Mucosa of stomach (tissue), 1 donor: ENCODE measurements at regions not wholly inside any gene's neighbourhood (a gene's known extent, or its start where the extent isn't known, plus 50 kb on each side); places are given as distances from the start of the nearest gene placed in this dataset.
"Not testable (repeated sequence)": the region's sequence is repeated elsewhere in the genome, so short reads cannot be mapped to it uniquely, and the experiment has no call there.

Source experiments
- H3K27me3 ChIP-seq: one replicate; pipeline ENCODE4 v1.7.0; 2013; ENCODE audit warnings: mild to moderate bottlenecking, low read length; ENCODE audit not compliant: control insufficient read depth, insufficient read depth
- H3K36me3 ChIP-seq: one replicate; pipeline ENCODE4 v1.7.0; 2013; ENCODE audit warnings: low read length; ENCODE audit not compliant: control insufficient read depth, insufficient read depth
- H3K4me1 ChIP-seq: one replicate; pipeline ENCODE4 v1.7.0; 2013; ENCODE audit warnings: mild to moderate bottlenecking, low read length; ENCODE audit not compliant: control insufficient read depth, insufficient read depth
- H3K4me3 ChIP-seq: one replicate; pipeline ENCODE4 v1.7.0; 2013; ENCODE audit warnings: low read length
- H3K9ac ChIP-seq: one replicate; pipeline ENCODE4 v1.7.0; 2013; ENCODE audit warnings: mild to moderate bottlenecking, low read length, moderate library complexity
- H3K9me3 ChIP-seq: one replicate; pipeline ENCODE4 v1.7.0; 2013; ENCODE audit warnings: mild to moderate bottlenecking, low read length, moderate library complexity; ENCODE audit not compliant: control insufficient read depth
- donor health status: Pancreatic carcinoma.

DNA sequence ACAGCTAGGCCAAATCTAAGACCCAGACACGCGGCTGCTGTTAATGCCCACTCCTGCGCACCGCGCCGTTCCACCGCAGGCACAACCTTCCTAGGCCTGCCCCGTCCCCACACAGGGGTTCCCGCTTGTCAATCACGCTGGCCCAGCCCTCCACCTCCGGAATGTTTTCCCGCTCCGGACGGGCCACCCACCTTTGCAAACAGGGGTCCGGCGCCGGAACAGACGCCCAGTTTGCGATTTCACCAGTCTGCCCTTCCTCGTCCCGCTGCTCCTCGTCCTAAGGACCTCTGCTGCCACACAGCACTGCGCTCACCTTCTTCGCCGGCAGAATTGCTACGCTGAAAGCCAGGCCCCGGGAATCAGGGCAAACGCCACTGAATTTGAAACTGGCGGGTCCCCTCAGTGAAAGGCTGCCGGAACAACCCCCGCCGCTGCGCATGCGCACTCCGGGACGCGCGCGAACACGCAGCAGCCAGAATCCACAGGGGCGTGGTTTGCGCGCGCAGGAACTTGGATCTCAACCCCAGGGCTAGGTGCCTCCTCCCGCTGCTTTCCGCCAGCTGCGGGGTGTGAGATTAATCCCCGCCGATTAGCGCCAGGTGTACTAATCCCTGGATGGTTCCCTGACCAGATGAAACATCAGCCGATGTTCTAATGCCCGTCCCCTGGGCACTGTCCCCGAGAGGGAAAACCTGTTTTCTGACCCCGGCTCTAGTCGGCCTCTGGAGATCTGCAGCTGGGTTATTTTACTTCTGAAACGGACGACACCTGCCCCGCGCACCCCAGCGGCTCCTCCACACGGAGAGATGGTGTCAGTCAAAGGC is 159.7 kb downstream of the KLRB1 start:
- H3K9me3 ChIP-seq, H3K36me3 ChIP-seq, H3K27me3 ChIP-seq, H3K4me1 ChIP-seq: not testable (repeated sequence)
- H3K4me3 ChIP-seq: peak overlapping the region; percentile 56
- peak overlapping the region; percentile 72 for H3K9ac ChIP-seq

DNA sequence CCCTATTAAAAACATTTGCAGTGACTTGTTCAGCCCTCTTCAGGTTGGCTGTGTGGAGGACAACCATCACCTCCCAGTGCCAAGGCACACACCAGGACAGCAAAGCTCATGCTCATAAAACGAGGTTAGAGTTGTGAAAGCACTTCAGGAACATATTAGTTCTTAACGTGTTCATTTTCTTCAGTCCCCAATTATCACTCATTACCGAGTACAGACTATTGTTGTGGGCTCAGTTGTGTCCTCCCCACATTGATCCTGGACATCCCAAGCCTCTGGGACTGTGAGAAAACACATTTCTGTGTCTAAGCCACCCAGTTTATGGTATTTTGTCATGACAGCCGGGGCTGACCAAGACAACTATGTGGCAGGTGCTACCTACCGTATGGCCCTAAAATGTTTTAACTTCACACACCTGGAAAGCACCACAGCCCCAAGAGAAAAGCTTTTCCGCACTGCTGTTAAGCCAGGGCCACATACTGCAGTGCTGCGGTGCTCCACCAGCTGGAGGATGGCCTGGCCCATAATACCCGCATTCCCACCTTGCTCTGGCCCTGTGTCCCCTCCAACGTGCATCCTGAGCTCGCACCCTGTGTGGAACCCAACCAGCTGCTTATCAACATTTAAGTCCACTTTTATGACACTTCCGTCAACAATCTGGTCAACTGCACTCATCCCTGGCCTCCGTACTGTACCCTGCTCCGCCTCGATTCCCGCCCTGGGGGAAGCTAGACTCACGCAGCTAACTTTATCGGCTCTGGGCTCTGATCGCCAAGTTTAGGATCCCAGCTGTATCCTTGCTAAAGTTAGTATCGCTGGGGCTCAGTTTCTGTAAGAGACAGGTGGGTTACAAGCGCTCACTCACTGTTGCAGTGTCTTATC is 160.6 kb downstream of the KLRB1 start:
- not testable (repeated sequence) for H3K9me3 ChIP-seq, H3K9ac ChIP-seq, H3K36me3 ChIP-seq, H3K4me3 ChIP-seq, H3K27me3 ChIP-seq, H3K4me1 ChIP-seq

DNA sequence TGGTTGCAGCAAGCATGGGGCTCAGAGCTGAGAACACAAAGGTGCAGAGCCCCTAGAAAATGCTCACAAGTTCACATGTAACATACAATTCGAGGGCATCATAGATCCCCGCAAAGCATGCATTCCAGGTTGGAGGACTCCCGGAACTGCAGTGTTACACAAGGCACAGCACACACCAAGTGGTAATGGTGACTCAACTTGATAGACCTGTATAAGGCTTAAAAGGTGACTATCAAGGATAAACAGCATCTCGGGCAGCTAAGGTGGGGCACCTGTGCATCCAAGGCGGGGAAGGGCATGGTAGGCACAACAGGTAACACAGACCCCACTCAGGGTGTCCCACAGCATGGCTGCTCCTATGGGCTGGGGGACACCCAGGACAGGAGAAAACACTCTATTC is 167.3 kb downstream of the KLRB1 start:
- not testable (repeated sequence) for H3K36me3 ChIP-seq, H3K9ac ChIP-seq, H3K4me3 ChIP-seq, H3K27me3 ChIP-seq, H3K9me3 ChIP-seq, H3K4me1 ChIP-seq

DNA sequence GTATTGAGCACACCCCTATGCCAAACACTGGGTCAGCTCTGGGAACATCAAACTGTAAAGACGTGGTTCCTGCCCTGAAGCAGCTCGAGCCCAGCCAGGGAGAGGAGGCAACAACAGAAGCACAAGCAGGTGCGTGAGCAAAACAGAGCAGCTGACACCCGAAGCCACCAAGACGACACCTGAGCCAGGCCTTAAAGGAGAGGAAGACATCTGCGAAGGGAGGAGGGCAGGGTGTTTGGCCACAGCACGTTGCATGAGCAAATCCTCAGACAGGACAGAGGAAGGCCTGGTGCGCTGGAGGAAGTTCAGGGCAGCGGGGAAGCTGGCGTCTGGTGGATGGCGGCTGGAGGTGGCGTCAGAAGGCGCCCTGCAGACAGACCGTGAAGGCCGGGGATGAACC is 172.0 kb downstream of the KLRB1 start:
- H3K27me3 ChIP-seq, H3K9me3 ChIP-seq, H3K36me3 ChIP-seq, H3K4me1 ChIP-seq, H3K9ac ChIP-seq, H3K4me3 ChIP-seq: not testable (repeated sequence)

DNA sequence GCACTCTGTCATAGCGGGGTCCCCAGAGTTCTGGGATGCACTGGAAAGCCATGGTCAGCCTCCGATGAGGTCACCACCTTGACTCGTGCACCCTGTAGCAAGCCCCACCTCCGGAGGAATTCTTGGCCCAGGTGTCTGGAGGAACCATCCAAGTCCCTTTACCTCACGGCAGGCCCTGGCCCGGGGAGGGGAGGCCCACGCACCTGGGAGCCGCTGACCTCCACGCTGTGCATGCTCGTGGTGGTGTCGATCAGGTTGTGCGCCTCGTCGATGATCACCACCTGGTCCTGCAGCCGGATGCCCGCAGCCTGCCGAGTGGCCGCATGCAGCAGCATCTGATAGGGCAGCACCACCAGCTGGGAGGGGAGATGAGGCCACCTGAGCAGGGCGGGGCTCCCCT is 177.3 kb downstream of the KLRB1 start:
- H3K36me3 ChIP-seq, H3K9me3 ChIP-seq, H3K4me3 ChIP-seq, H3K27me3 ChIP-seq, H3K9ac ChIP-seq, H3K4me1 ChIP-seq: not testable (repeated sequence)

DNA sequence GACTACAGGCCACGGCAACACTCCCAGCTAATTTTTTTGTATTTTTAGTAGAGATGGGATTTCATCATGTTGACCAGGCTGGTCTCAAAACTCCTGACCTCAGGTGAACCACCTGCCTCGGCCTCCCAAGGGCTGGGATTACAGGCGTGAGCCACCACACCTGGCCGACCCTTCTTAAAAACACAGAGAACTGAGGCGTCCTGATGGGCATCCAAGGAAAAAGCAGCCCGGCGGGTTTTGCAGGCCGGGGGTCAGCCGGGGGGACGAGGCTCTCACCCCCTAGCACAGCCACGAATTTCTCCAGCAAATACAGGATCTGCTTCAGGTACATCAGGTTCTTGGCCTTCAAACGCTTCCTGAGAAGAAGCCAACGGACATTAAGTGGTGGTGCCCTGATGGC is 178.9 kb downstream of the KLRB1 start:
- not testable (repeated sequence) for H3K9ac ChIP-seq, H3K4me3 ChIP-seq, H3K27me3 ChIP-seq, H3K36me3 ChIP-seq, H3K9me3 ChIP-seq, H3K4me1 ChIP-seq

DNA sequence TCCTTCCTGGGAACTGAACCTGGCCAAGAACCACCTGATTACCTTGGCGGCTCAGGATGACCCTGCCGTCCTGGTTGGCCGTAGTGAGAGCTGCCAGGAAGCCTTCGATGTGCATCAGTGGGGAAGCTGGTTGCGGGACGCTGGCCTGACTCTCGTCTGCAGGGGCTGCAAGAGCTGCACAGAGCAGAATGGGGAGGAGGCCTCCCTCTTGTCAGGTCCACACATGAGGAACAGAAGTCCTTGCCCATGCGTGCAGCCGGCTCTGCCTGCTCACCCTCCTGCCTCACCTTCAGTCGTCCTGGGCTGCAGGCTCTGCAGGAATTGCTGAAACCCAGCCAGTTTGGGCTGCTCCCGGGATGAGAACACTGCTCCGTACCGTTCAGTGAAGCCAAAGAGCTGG is 182.3 kb downstream of the KLRB1 start:
- not testable (repeated sequence) for H3K4me3 ChIP-seq, H3K27me3 ChIP-seq, H3K4me1 ChIP-seq, H3K9ac ChIP-seq, H3K36me3 ChIP-seq, H3K9me3 ChIP-seq

DNA sequence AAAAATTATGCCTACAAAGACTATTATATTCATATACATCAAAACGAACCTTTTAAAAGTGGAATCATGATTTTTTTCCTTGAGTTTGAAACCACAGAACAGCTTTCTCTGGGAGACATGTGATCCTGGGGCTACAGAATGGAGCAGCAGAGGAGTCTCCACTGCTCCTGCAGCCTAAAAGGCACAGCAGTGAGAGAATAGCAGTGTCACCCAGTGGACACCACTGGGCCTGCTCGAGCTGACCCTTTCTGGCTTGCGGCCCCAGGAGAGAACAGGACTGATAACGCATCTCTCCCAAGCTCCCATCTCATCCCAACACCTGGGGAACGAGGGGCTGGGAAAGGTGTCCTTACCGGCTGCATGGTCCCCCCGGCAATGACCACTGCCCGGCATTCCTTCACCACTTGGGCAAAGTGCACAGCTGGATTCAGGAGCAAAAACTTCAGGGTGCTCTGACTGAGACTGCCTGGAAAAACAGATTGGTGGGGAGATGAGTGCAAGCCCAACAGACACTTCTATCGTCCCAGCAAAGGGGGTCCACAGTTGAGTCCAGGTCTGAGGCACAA is 183.5 kb downstream of the KLRB1 start:
- not testable (repeated sequence) for H3K36me3 ChIP-seq, H3K4me1 ChIP-seq, H3K4me3 ChIP-seq, H3K27me3 ChIP-seq, H3K9ac ChIP-seq, H3K9me3 ChIP-seq

DNA sequence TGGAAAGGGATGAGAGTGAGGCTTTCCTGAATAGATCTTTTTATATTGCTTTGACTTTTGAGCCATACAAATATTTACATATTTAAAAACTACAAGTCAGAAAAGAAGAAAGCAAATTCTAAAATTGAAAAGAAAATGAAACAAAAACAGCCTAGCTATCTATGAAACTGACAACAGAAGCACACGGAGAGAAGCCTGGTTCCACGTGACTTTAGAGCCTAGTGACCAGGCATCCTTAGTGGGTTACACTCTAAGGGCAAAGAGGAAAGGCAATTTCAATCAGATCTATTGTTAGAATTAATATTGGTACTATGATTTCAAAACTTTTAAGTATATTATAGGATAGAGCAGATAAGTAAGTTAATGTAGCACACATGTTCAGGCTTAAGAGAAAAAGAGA is 185.0 kb downstream of the KLRB1 start:
- not testable (repeated sequence) for H3K36me3 ChIP-seq, H3K9me3 ChIP-seq, H3K4me1 ChIP-seq, H3K9ac ChIP-seq, H3K27me3 ChIP-seq, H3K4me3 ChIP-seq

DNA sequence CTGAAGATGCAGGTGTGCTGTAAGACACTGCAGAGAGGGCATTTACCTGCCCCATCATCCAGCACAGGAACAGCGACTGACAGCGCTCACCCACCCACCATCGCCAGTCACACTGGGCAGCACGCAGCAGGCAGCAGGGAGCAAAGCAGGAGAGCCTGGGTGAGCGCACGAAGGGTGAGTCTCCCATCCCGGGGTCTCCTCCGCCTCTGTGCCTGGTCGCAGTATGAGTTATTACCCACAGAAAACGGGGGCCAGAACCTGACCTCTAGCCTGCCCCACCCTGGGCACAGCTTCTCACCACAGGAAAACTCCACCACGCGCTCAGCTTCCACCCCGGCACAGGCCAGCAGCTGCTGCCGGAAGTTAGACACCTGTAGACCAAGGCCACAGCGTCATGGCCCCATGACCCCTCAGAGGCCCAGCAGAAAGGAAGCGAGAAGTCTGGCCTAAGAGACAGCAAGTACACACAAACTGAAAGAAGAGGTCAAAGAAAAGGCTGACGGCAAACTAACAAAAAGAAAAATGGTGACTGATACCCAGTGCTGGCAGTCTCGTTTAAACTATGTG is 186.1 kb downstream of the KLRB1 start:
- not testable (repeated sequence) for H3K4me1 ChIP-seq, H3K9me3 ChIP-seq, H3K36me3 ChIP-seq, H3K9ac ChIP-seq, H3K27me3 ChIP-seq, H3K4me3 ChIP-seq

DNA sequence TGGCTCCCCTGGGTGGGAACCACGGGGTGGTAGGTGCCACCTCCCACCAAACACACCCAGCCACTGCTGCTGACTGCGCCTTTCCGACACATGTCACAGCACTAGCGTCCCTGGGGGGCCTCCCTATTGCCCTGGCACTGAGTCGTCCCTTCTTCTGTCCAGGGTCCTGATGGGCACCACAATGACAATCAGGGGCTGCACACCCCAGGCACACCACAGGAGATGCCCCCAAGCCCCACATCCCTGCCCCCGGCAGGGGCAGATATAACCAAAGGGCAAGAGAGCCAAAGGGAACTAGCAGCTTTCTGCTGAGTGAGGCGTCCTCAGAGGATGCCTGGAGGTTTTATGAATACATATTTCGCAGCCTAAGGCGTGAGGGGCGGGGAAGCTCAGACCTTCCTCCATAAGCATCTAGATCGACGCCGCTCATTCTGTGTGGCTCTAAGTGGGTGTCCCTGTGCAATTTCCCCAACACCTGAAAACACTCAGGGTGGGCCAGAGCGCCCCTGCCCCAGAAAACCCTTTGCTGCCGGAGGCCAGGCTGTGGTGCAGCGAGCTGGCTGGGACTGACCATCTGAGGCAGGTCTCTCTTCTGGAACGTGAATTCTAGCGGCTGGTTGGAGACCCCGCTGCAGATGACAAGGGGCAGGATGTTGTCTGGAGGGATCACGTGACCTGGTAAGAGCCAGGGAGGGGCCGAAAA is 186.7 kb downstream of the KLRB1 start:
- not testable (repeated sequence) for H3K4me3 ChIP-seq, H3K27me3 ChIP-seq, H3K36me3 ChIP-seq, H3K4me1 ChIP-seq, H3K9me3 ChIP-seq, H3K9ac ChIP-seq

DNA sequence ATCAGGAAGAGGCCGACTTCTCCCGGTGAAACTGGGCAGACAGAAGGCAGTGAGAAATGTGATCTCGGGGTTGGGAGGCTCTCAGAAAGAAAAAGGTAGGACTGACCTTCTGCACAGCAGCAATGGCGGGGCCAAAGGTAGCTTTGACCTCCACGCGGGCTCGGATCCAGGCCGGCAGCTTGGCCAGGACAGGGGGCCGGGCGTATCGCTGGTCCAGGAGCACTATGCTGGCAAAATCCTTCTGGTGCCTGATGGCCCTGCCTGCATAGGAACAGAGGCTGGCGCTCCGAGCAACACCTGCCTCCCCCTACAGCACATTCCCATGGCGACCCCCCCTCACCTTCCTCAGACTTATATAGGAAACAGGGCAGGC is 189.1 kb downstream of the KLRB1 start:
- not testable (repeated sequence) for H3K27me3 ChIP-seq, H3K4me3 ChIP-seq, H3K4me1 ChIP-seq, H3K9me3 ChIP-seq, H3K9ac ChIP-seq, H3K36me3 ChIP-seq
